ENCODE measurements at regions not wholly inside any gene's neighbourhood (a gene's known extent, or its start where the extent isn't known, plus 50 kb on each side); places are given as distances from the start of the nearest gene placed in this dataset.

DNA sequence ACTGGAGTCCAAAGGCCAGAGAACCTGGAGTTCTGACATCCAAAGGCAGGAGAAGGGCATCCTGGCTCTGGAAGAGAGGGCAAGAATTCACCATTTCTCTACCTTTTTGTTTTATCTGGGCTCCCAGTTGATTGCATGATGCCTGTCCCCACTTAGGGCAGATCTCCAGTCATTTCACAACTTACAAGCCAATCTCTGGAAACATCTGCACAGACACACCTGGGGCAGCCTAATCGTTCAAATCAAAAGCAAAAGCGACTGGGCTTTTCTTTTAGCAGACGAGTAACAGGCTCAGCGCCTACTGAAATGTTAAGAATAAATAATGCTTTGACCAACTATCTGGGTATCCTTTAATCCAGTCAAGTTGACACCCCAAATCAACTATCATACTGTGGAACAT lies 136.0 kb upstream of the NPY2R start:
- FAIRE-seq, result no peak
- TF ChIP-seq, protein P1, sequence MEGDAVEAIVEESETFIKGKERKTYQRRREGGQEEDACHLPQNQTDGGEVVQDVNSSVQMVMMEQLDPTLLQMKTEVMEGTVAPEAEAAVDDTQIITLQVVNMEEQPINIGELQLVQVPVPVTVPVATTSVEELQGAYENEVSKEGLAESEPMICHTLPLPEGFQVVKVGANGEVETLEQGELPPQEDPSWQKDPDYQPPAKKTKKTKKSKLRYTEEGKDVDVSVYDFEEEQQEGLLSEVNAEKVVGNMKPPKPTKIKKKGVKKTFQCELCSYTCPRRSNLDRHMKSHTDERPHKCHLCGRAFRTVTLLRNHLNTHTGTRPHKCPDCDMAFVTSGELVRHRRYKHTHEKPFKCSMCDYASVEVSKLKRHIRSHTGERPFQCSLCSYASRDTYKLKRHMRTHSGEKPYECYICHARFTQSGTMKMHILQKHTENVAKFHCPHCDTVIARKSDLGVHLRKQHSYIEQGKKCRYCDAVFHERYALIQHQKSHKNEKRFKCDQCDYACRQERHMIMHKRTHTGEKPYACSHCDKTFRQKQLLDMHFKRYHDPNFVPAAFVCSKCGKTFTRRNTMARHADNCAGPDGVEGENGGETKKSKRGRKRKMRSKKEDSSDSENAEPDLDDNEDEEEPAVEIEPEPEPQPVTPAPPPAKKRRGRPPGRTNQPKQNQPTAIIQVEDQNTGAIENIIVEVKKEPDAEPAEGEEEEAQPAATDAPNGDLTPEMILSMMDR (IDR thresholded peaks at IDR 0.05; ENCODE audit: insufficient read depth, missing control alignments), result no peak
- no peak for DNase-seq (ENCODE audit: insufficient read length, low spot score)

DNA sequence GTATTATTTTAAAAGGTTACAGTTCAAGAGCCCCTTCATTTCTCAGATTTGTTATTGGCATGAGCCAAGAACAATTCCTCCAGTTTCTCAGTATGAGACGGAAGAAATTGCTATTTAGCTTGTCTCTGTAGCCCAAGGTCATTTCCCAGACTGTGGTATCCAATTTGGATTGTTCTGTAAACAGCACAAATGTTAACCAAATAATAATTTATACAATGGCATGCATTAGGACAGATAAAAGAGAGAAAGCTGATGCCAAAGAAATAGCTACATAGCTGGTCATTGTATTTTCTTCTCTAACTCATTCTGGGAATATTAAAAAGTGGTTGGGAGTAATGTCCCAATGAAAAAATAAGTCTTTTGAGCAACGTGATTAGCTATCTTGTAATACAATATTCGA lies 134.6 kb upstream of the NPY2R start:
- no peak for FAIRE-seq
- TF ChIP-seq, protein P1 (IDR thresholded peaks at IDR 0.05; ENCODE audit: insufficient read depth, missing control alignments), result no peak

DNA sequence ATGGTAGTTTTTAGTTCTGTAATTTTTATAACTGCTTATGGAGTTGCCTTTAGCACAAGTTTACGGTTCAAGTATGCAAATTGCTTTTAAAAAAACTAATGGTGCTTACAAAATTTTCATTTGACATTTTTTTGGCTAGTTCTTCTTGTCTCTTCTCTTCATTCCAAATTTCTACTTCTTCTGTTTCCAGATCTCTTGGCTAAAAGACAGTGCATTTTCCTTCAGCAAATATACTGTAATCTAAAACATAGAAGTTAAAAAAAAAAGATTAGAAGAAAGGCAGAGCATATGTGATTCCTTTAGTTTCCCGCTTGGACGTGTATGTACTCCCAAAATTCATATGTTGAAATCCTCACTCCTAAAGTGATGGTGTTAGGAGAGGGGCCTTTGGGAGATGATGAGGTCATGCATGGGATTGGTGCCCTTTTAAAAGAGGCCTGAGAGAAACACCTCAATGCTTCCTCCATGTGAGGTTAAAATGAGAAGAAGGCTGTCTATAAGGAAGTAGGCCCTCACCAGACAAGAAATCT lies 132.1 kb upstream of the NPY2R start:
- TF ChIP-seq, protein P1 (IDR thresholded peaks at IDR 0.05; ENCODE audit: insufficient read depth, missing control alignments), result no peak
- DNase-seq (ENCODE audit: insufficient read length, low spot score), result no peak
- no peak for FAIRE-seq

More for the DNA sequence above, 134.6 kb upstream of the NPY2R start:
- DNase-seq (ENCODE audit: insufficient read length, low spot score), result no peak

DNA sequence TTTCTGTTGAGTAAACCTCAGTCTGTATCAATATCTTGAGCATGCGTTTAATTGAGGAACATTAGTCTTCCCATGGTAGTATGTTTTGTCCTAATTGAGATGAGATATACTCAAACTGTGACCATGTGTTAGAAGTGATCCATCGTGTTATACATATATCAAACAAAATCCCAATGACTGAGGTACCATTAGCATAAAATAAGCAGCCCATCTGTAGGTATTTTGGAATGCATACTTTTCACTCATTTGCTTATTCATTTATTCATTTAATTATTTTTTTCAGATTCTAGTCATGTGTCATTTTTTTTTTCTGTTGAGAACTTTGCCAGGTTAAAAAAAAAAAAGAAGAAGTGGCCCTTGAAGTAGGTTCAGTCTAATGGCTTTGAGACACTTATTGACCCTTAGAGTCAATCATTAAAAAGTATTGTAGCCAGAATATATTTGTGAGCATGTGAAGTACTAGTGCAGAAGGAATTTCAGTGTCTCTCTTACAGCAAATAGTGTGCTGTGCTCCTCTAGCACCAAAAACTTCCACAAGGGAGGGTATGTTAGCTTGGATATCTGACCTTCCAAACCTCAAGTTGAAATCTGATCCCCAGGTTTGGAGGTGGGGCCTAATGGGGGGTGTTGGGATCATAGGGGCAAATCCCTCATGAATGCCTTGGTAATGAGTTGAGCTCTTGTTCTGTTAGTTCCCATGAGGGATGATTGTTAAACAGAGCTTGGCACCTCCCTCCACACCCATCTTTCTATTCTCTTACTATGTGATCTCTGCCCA lies 130.8 kb upstream of the NPY2R start:
- TF ChIP-seq, protein P1 (IDR thresholded peaks at IDR 0.05; ENCODE audit: insufficient read depth, missing control alignments), result no peak
- FAIRE-seq, result no peak
- DNase-seq (ENCODE audit: insufficient read length, low spot score), result no peak

DNA sequence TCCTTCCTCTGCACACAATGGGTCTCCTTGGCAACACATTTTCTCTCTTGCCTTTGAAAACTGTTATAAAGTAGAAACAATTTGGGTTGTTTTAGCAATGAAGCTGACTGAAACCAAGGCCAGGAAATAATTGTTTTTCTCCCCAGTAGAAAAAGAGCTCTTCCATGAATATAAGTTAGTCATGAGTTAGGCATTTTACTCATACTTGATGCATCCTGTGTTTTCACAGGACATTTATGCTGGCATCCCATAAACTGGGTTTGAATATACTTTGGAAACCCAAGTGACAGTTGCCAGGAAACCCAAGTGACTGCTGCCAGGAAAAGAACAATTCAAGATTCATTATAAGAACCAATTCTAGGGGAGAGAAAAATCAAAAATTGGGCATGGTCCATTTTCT lies 128.6 kb upstream of the NPY2R start:
- TF ChIP-seq, protein P1 (IDR thresholded peaks at IDR 0.05; ENCODE audit: insufficient read depth, missing control alignments), result no peak
- FAIRE-seq (no peak), DNase-seq (ENCODE audit: insufficient read length, low spot score) (no peak)

DNA sequence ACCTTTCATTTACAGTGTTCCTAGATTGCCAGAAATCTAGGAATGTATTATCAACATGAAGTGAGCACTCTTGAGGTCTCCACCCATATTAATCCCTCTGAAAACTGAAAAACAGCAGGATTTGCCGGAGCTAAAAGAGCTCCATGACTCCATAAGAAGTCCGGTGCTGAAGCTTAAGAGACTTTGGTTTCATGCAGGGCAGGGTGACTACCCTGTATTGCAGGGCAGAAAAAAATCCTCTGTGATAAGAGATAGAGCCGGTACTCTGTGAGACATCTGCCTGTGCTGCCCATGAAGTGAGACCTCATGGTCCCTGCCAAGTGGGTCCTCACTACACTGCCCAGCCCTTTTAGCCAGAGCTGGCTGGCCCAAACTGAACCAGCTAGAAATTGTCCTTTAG lies 127.2 kb upstream of the NPY2R start:
- DNase-seq (ENCODE audit: insufficient read length, low spot score) (no peak), FAIRE-seq (no peak)
- TF ChIP-seq, protein P1 (IDR thresholded peaks at IDR 0.05; ENCODE audit: insufficient read depth, missing control alignments), result no peak

DNA sequence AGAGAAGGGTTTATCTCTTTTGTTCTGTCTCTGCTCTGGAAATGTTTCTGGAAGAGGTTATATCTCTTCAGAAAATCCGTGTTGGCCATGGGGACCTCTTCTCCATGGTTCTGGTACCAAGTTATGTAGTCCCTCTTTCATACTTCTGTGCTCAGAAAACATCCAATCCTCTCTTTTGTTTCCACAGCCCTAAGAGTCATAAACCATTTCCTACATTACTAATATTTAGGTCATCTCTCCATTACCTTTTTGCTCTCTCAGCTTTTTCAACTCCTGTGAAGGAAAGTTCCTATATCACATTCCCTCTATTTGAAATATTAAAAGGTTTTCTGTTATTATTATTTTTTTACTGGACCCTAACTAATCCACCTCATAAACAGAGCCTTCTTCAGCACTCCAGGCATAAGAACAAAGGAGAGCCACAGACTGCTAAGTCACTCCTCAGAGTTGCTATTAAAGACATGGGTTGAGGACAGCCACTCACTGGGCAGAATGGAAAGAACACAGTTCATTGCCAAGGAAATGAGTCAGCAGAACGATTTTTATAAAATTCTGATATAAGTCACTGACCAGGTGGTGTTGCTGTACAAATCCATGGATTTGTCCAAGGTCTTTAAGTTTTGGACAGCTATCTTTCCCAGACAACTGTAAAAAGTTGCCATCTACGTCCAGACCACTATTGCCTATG lies 122.4 kb upstream of the NPY2R start:
- no peak for FAIRE-seq
- TF ChIP-seq, protein P1 (IDR thresholded peaks at IDR 0.05; ENCODE audit: insufficient read depth, missing control alignments), result no peak
- DNase-seq (ENCODE audit: insufficient read length, low spot score), result no peak
